PC-3 (cell line): ENCODE measurements at regions not wholly inside any gene's neighbourhood (a gene's known extent, or its start where the extent isn't known, plus 50 kb on each side); places are given as distances from the start of the nearest gene placed in this dataset.

Source experiments
- ATAC-seq: fragments of 200-7000 bp; cut with Tn5 transposase; 2 replicates; pipeline ENCODE4 v1.9.1; 2020; ENCODE audit warnings: mild to moderate bottlenecking, moderate library complexity
- BruUV-seq: library from RNA; stranded (reverse); fragments of 400-500 nt; replicated peaks from 2 replicates; lab custom pipeline; 2021; lab: Mats Ljungman, UMichigan
- CTCF ChIA-PET: fragments of 300-600 bp; sonication (Branson Sonifier 250); formaldehyde crosslinking; loops from one replicate; lab custom pipeline; 2022; ENCODE audit warnings: antibody characterized with exemption; lab: Charles Lee
- POLR2A ChIA-PET: fragments of 300-600 bp; sonication (Branson Sonifier 250); formaldehyde crosslinking; loops from one replicate; lab custom pipeline; 2022; ENCODE audit warnings: antibody characterized with exemption; ENCODE audit not compliant: unreplicated experiment; lab: Charles Lee
- DNase-seq: peaks from one replicate; pipeline ENCODE4 v3.0.0-alpha.2; 2015
- H2AFZ ChIP-seq: fragments of 300-600 bp; sonication (generic); 2 replicates; pipeline ENCODE4 v1.6.0; 2016; ENCODE audit warnings: antibody characterized with exemption, low read length
- H3F3A ChIP-seq: fragments of 300-600 bp; sonication (generic); one replicate; pipeline ENCODE4 v1.6.0; 2017; ENCODE audit warnings: antibody characterized with exemption, low read length, control low read depth, mild to moderate bottlenecking; ENCODE audit not compliant: unreplicated experiment
- H3K27ac ChIP-seq: fragments of 300-600 bp; sonication (generic); 2 replicates; pipeline ENCODE4 v1.5.1; 2016; ENCODE audit warnings: mild to moderate bottlenecking, low read length
- H3K27me3 ChIP-seq: fragments of 300-600 bp; sonication (generic); 2 replicates; pipeline ENCODE4 v1.6.1; 2016; ENCODE audit warnings: low read length, mixed read lengths
- H3K36me3 ChIP-seq: fragments of 300-600 bp; sonication (generic); 2 replicates; pipeline ENCODE4 v1.6.1; 2016; ENCODE audit warnings: low read depth, mixed run types, low read length, mixed read lengths
- H3K4me1 ChIP-seq: fragments of 300-600 bp; sonication (generic); 2 replicates; pipeline ENCODE4 v1.5.1; 2016; ENCODE audit warnings: low read length; ENCODE audit not compliant: insufficient read depth
- H3K4me2 ChIP-seq: fragments of 300-600 bp; sonication (generic); 2 replicates; pipeline ENCODE4 v1.6.0; 2016; ENCODE audit warnings: low read length
- H3K4me3 ChIP-seq: fragments of 300-600 bp; sonication (generic); 2 replicates; pipeline ENCODE4 v1.5.1; 2016; ENCODE audit warnings: mild to moderate bottlenecking, low read length, mixed read lengths
- H3K79me2 ChIP-seq: fragments of 300-600 bp; sonication (generic); 2 replicates; pipeline ENCODE4 v1.6.1; 2017; ENCODE audit warnings: low read length, mixed read lengths
- H3K9ac ChIP-seq: fragments of 300-600 bp; sonication (generic); 2 replicates; pipeline ENCODE4 v1.6.0; 2016; ENCODE audit warnings: mild to moderate bottlenecking, low read length
- H3K9me2 ChIP-seq: fragments of 300-600 bp; sonication (generic); replicated peaks from 2 replicates; pipeline ENCODE4 v1.6.1; 2016; ENCODE audit warnings: mixed run types, low read length, mixed read lengths
- H3K9me3 ChIP-seq: fragments of 300-600 bp; sonication (generic); 2 replicates; pipeline ENCODE4 v1.6.1; 2016; ENCODE audit warnings: low read length, mixed read lengths
- H4K20me1 ChIP-seq: fragments of 300-600 bp; sonication (generic); 2 replicates; pipeline ENCODE4 v1.6.1; 2016; ENCODE audit warnings: low read length, mixed read lengths
- CTCF ChIP-seq: fragments of 300-600 bp; sonication (generic); conservative IDR thresholded peaks from 2 replicates; pipeline ENCODE4 v1.5.1; 2017; ENCODE audit warnings: antibody characterized with exemption, low read depth, mild to moderate bottlenecking, low read length
- EZH2 ChIP-seq: fragments of 300-600 bp; sonication (generic); IDR thresholded peaks from one replicate; pipeline ENCODE4 v1.6.1; 2017; ENCODE audit warnings: antibody characterized with exemption, mild to moderate bottlenecking, low read length; ENCODE audit not compliant: unreplicated experiment
- EZH2phosphoT487 ChIP-seq: fragments of 300-600 bp; sonication (generic); IDR thresholded peaks from 2 replicates; pipeline ENCODE4 v1.6.1; 2018; ENCODE audit warnings: mild to moderate bottlenecking, antibody characterized with exemption, low read length, borderline replicate concordance
- intact Hi-C: fragments of 100-400 bp; cut with micrococcal nuclease; formaldehyde crosslinking; loops from 2 replicates; pipeline ENCODE4 v1.9.0; 2023

DNA sequence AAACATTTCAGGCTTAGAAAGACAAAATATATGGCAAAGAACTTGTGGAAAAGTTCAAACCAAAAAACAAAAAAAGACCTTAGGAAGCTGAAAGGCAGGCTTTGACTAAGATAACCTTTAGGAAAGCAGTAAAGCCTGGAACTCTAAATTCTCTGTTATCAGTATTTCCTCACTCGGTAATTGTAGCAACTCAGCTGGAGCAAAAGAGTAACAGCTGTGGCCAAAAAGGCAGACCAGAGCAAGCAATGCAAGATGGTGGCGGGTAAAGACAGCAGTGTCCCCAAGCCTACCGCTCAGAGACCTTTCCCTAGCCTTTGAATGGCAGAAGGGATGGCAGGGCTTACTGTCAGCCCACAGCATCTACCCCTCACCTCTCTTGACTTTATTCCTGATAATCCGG is 63.1 kb upstream of the KLHL13 start:
- H3F3A ChIP-seq: no peaks in the 10 kb centered on the region
- TF ChIP-seq EZH2phosphoT487 (no peak), CTCF (no peak), EZH2 (no peak)
- ChIA-PET POLR2A (no interaction called here), CTCF (no interaction called here)
- no peaks in the 10 kb centered on the region for H3K27me3 ChIP-seq
- H3K9ac ChIP-seq: no peak overlapping the region
- DNase-seq (no peak), ATAC-seq (no peak)
- H2AFZ ChIP-seq: no peak overlapping the region
- H3K79me2 ChIP-seq: no peaks in the 10 kb centered on the region
- H3K4me1 ChIP-seq: no peaks in the 10 kb centered on the region
- intact Hi-C loops: no loop called here
- H3K9me2 ChIP-seq: no peaks in the 10 kb centered on the region
- no peaks in the 10 kb centered on the region for H3K9me3 ChIP-seq
- no peak overlapping the region for H3K4me3 ChIP-seq
- H3K4me2 ChIP-seq: no peak overlapping the region
- no peaks in the 10 kb centered on the region for H4K20me1 ChIP-seq
- no TSS peak for BruUV-seq
- no peak overlapping the region for H3K27ac ChIP-seq
- H3K36me3 ChIP-seq: no peaks in the 10 kb centered on the region

DNA sequence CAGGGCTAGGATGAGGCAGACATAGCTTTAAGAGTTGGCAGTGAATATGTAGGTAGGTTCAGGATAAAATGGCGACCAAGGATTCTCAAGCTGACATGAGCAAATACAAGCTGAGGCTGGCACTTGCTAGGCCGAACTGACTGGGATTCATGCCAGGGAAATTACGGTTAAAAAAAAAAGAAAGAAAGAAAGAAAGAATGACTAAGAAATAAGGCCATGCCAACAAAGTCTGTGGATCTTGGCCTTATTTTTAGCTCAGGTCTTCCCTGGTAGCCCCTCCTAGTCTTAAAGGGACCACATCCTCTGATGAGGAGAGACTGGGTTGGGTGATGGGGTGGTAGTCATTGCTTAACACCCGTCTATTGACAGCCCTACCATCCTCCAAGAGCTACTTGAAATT is 64.4 kb upstream of the KLHL13 start:
- H3K9ac ChIP-seq: no peak overlapping the region
- CTCF ChIA-PET: no interaction called here
- H3K36me3 ChIP-seq: no peaks in the 10 kb centered on the region
- no TSS peak for BruUV-seq
- no peaks in the 10 kb centered on the region for H3K9me2 ChIP-seq
- intact Hi-C loops: no loop called here
- no peak for ATAC-seq
- H3F3A ChIP-seq: no peaks in the 10 kb centered on the region
- no peak for TF ChIP-seq EZH2
- no peak for TF ChIP-seq EZH2phosphoT487
- TF ChIP-seq CTCF: no peak
- POLR2A ChIA-PET: no interaction called here
- no peak overlapping the region for H3K4me2 ChIP-seq
- no peaks in the 10 kb centered on the region for H3K9me3 ChIP-seq
- H3K27ac ChIP-seq: no peak overlapping the region
- H3K4me3 ChIP-seq: no peak overlapping the region
- H3K27me3 ChIP-seq: no peaks in the 10 kb centered on the region
- peak; percentile 50 for DNase-seq
- no peaks in the 10 kb centered on the region for H4K20me1 ChIP-seq
- no peaks in the 10 kb centered on the region for H3K79me2 ChIP-seq
- no peak overlapping the region for H2AFZ ChIP-seq
- H3K4me1 ChIP-seq: no peaks in the 10 kb centered on the region

DNA sequence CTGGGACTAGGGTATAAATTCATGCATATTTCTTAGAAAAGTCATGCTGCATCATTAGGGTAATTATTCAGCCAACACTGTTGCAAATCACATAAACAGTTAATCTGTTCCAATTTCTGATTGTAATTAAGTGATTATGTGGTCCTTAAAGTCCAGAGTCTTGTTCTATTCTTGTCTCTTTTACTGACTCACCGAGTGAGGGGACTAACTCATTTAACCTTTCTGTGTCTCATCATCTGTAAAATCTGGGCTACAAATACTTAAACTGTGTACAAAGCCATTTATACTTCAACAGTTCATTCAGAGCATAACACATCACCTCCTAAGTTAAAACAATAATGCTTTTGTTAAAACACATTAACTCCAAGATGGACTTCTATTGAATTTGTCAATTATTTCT is 65.4 kb upstream of the KLHL13 start:
- POLR2A ChIA-PET: no interaction called here
- no peak overlapping the region for H3K9ac ChIP-seq
- H3K36me3 ChIP-seq: no peaks in the 10 kb centered on the region
- H3K9me2 ChIP-seq: no peaks in the 10 kb centered on the region
- no peak overlapping the region for H3K4me3 ChIP-seq
- DNase-seq (no peak), ATAC-seq (peak; percentile 69)
- H3K79me2 ChIP-seq: no peaks in the 10 kb centered on the region
- CTCF ChIA-PET: no interaction called here
- no peak overlapping the region for H3K4me2 ChIP-seq
- BruUV-seq: no TSS peak
- no peaks in the 10 kb centered on the region for H3K9me3 ChIP-seq
- H4K20me1 ChIP-seq: no peaks in the 10 kb centered on the region
- no peaks in the 10 kb centered on the region for H3K4me1 ChIP-seq
- no peak overlapping the region for H2AFZ ChIP-seq
- no peaks in the 10 kb centered on the region for H3F3A ChIP-seq
- H3K27ac ChIP-seq: no peak overlapping the region
- TF ChIP-seq CTCF: no peak
- no peak for TF ChIP-seq EZH2phosphoT487
- TF ChIP-seq EZH2: no peak
- intact Hi-C loops: no loop called here
- H3K27me3 ChIP-seq: no peaks in the 10 kb centered on the region
